ENCODE measurements at regions not wholly inside any gene's neighbourhood (a gene's known extent, or its start where the extent isn't known, plus 50 kb on each side); places are given as distances from the start of the nearest gene placed in this dataset.

DNA sequence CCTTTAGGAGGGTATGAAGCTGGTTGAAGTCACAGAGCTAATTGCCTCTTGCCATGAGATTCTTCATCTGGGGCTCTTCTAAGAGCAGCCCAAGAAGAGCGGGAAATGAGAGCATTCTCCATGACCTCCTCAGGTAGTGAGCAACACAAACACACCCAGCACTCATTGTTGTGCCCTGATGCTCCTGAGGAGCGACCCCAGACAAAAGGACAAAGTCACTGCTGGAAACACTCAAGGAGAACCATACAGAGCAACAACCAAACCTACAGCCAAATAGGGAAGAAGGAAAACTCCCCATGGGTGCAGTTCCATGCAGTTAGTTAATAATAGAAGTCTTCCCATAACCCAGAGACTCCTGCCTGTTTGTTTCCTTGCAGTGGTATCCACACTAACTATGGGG, 426.0 kb upstream of the CRIM1 start:
- TF ChIP-seq, protein P1, sequence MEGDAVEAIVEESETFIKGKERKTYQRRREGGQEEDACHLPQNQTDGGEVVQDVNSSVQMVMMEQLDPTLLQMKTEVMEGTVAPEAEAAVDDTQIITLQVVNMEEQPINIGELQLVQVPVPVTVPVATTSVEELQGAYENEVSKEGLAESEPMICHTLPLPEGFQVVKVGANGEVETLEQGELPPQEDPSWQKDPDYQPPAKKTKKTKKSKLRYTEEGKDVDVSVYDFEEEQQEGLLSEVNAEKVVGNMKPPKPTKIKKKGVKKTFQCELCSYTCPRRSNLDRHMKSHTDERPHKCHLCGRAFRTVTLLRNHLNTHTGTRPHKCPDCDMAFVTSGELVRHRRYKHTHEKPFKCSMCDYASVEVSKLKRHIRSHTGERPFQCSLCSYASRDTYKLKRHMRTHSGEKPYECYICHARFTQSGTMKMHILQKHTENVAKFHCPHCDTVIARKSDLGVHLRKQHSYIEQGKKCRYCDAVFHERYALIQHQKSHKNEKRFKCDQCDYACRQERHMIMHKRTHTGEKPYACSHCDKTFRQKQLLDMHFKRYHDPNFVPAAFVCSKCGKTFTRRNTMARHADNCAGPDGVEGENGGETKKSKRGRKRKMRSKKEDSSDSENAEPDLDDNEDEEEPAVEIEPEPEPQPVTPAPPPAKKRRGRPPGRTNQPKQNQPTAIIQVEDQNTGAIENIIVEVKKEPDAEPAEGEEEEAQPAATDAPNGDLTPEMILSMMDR (IDR thresholded peaks at IDR 0.05; ENCODE audit: low read depth, low read length, missing control alignments) = no peak
- no peaks in the 10 kb centered on the region for H3K36me3 ChIP-seq (replicated peaks)
- in situ Hi-C loops (cut with HindIII; ENCODE audit: low pct_ligation_motif_present, low sequenced_read_pairs) = no loop called here

DNA sequence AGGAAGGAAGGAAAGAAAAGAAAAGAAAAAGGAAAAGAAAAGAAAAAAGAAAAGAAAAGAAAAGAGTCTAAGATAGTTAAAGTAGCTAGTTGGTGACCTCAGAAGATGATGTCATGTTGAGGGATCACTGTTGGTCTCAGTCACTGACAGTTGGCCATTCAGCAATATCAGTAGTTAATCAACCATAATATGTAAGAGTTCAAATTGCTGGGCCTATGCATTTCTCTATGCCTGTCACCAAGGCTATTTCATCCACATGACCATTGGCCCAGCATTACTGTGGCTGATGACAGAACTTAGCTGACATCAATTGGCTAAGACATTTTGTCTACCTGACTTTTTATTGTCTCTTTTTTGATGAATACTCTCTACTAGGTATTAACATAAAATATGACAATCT, 435.5 kb upstream of the CRIM1 start:
- no peak for DNase-seq
- H3K4me3 ChIP-seq (ENCODE audit: low read depth, low read length) = no peak overlapping the region
- H3K27me3 ChIP-seq (replicated peaks) = no peaks in the 10 kb centered on the region
- no peaks in the 10 kb centered on the region for H3K36me3 ChIP-seq (replicated peaks)
- in situ Hi-C loops (cut with HindIII; ENCODE audit: low pct_ligation_motif_present, low sequenced_read_pairs) = no loop called here
- TF ChIP-seq, protein P1 (IDR thresholded peaks at IDR 0.05; ENCODE audit: low read depth, low read length, missing control alignments) = no peak
- H3K27ac ChIP-seq = no peak overlapping the region

More for the DNA sequence above, 426.0 kb upstream of the CRIM1 start:
- Histone ChIP-seq H3K4me3 (ENCODE audit: low read depth, low read length) (no peak overlapping the region), H3K27ac (no peak overlapping the region), H3K27me3 (replicated peaks) (no peaks in the 10 kb centered on the region)
- DNase-seq = no peak

DNA sequence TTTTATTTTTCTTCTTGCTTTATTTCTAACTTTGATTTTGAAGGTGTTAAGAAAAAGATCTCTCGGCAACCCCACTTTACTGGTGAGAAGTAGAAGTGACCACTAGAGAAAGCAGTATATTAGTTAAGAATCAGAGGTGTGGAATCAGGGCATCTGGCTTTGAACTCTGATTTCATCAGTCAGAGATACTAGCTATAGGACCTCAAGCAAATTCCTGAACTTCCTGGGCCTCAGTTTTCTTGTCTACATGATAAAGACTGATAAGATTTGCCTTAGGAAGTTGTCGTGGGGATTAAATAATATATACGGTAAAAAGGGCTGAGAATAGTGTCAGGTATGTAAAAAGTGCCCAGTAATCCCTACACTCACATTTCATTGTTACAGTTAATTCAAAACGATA, 440.3 kb upstream of the CRIM1 start:
- TF ChIP-seq, protein P1 (IDR thresholded peaks at IDR 0.05; ENCODE audit: low read depth, low read length, missing control alignments) = no peak
- H3K27ac ChIP-seq = no peak overlapping the region

GRCh38 chr2:35891936-35892335, 463.6 kb upstream of the CRIM1 start:
- no peaks in the 10 kb centered on the region for H3K27me3 ChIP-seq (replicated peaks)
- TF ChIP-seq, protein P1 (IDR thresholded peaks at IDR 0.05; ENCODE audit: low read depth, low read length, missing control alignments) = no peak
- H3K27ac ChIP-seq = no peak overlapping the region
- in situ Hi-C loops (cut with HindIII; ENCODE audit: low pct_ligation_motif_present, low sequenced_read_pairs) = no loop called here
- no peak overlapping the region for H3K4me3 ChIP-seq (ENCODE audit: low read depth, low read length)
- no peaks in the 10 kb centered on the region for H3K36me3 ChIP-seq (replicated peaks)
- no peak for DNase-seq

More for the DNA sequence above, 440.3 kb upstream of the CRIM1 start:
- DNase-seq = no peak
- in situ Hi-C loops (cut with HindIII; ENCODE audit: low pct_ligation_motif_present, low sequenced_read_pairs) = no loop called here
- Histone ChIP-seq H3K36me3 (replicated peaks) (no peaks in the 10 kb centered on the region), H3K4me3 (ENCODE audit: low read depth, low read length) (no peak overlapping the region), H3K27me3 (replicated peaks) (no peaks in the 10 kb centered on the region)

GRCh38 chr2:35891528-35891927, 464.1 kb upstream of the CRIM1 start:
- no peaks in the 10 kb centered on the region for H3K36me3 ChIP-seq (replicated peaks)
- no peak overlapping the region for H3K4me3 ChIP-seq (ENCODE audit: low read depth, low read length)
- no peaks in the 10 kb centered on the region for H3K27me3 ChIP-seq (replicated peaks)
- no peak for DNase-seq
- H3K27ac ChIP-seq = no peak overlapping the region
- in situ Hi-C loops (cut with HindIII; ENCODE audit: low pct_ligation_motif_present, low sequenced_read_pairs) = no loop called here
- TF ChIP-seq, protein P1 (IDR thresholded peaks at IDR 0.05; ENCODE audit: low read depth, low read length, missing control alignments) = no peak

DNA sequence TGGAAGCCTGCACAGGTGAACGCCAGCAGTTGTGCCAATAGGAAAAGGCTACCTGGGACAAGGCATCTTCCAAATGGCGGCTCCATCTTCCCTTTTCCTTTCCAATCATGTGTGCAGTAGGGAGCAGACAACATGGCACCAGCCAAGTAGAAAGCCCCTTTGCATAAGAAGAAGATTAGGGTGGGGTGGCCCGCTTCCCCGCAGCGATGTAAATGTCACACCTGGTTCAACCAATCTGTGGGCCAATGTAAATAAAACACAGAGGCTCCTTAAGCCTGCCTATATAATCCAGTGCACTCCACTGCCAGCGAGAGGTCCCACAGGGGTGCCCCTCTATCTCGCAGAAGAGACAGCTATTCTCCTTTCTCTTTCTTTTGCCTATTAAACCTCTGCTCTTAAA, 468.4 kb upstream of the CRIM1 start:
- in situ Hi-C loops (cut with HindIII; ENCODE audit: low pct_ligation_motif_present, low sequenced_read_pairs) = no loop called here
- TF ChIP-seq, protein P1 (IDR thresholded peaks at IDR 0.05; ENCODE audit: low read depth, low read length, missing control alignments) = no peak

More for the DNA sequence above, 468.4 kb upstream of the CRIM1 start:
- DNase-seq = no peak
- Histone ChIP-seq H3K27me3 (replicated peaks) (no peaks in the 10 kb centered on the region), H3K4me3 (ENCODE audit: low read depth, low read length) (no peak overlapping the region), H3K36me3 (replicated peaks) (no peaks in the 10 kb centered on the region), H3K27ac (no peak overlapping the region)

Measured in brain microvascular endothelial cell (primary cell).